ENCODE measurements at regions not wholly inside any gene's neighbourhood (a gene's known extent, or its start where the extent isn't known, plus 50 kb on each side); places are given as distances from the start of the nearest gene placed in this dataset.
"Not testable (repeated sequence)": the region's sequence is repeated elsewhere in the genome, so short reads cannot be mapped to it uniquely, and the experiment has no call there.

- H3K4me2 ChIP-seq (ENCODE audit: low read length): no peak overlapping the region
- no peaks in the 10 kb centered on the region for H3K9me3 ChIP-seq (ENCODE audit: insufficient read depth, low read length)
- peaks cover 2% of the 10 kb centered on the region for H3K4me1 ChIP-seq (ENCODE audit: low read length)
- no peaks in the 10 kb centered on the region for H3K79me2 ChIP-seq (ENCODE audit: low read length)
- no peaks in the 10 kb centered on the region for H3K36me3 ChIP-seq (replicated peaks; ENCODE audit: low read depth, low read length)
- H3K4me3 ChIP-seq (ENCODE audit: low read length): no peak overlapping the region
- no peak overlapping the region for H2AFZ ChIP-seq (ENCODE audit: low read depth, low read length)
- H3K9ac ChIP-seq (ENCODE audit: low read length): no peak overlapping the region
- no peaks in the 10 kb centered on the region for H3K27me3 ChIP-seq (ENCODE audit: low read depth, low read length)
- no peak overlapping the region for H3K27ac ChIP-seq (ENCODE audit: low read length)
- no peak for TF ChIP-seq EZH2phosphoT487 (IDR thresholded peaks at IDR 0.05; ENCODE audit: low read depth)
- no peak for TF ChIP-seq CTCF (IDR thresholded peaks at IDR 0.05; ENCODE audit: low read depth, low read length)
- no peaks in the 10 kb centered on the region for H4K20me1 ChIP-seq (ENCODE audit: insufficient read depth, low read length)
Observed at GRCh38 chr7:10476642-10477041, 497.0 kb upstream of the PHF14 start.

GRCh38 chr7:10483671-10484070, 490.0 kb upstream of the PHF14 start:
- no peak for TF ChIP-seq EZH2phosphoT487 (IDR thresholded peaks at IDR 0.05; ENCODE audit: low read depth)
- TF ChIP-seq CTCF (IDR thresholded peaks at IDR 0.05; ENCODE audit: low read depth, low read length): no peak
- Histone ChIP-seq H3K79me2 (ENCODE audit: low read length) (no peaks in the 10 kb centered on the region), H2AFZ (ENCODE audit: low read depth, low read length) (no peak overlapping the region), H3K27me3 (ENCODE audit: low read depth, low read length) (no peaks in the 10 kb centered on the region), H3K9ac (ENCODE audit: low read length) (no peak overlapping the region), H3K36me3 (replicated peaks; ENCODE audit: low read depth, low read length) (no peaks in the 10 kb centered on the region), H3K9me3 (ENCODE audit: insufficient read depth, low read length) (no peaks in the 10 kb centered on the region), H3K4me3 (ENCODE audit: low read length) (no peak overlapping the region), H4K20me1 (ENCODE audit: insufficient read depth, low read length) (no peaks in the 10 kb centered on the region), H3K27ac (ENCODE audit: low read length) (no peak overlapping the region), H3K4me1 (ENCODE audit: low read length) (peaks cover 8% of the 10 kb centered on the region; the same call in 1 of the 2 replicates), H3K4me2 (ENCODE audit: low read length) (no peak overlapping the region)

GRCh38 chr7:10484767-10485166, 488.9 kb upstream of the PHF14 start:
- no peaks in the 10 kb centered on the region for H3K36me3 ChIP-seq (replicated peaks; ENCODE audit: low read depth, low read length)
- no peaks in the 10 kb centered on the region for H4K20me1 ChIP-seq (ENCODE audit: insufficient read depth, low read length)
- no peak overlapping the region for H3K4me2 ChIP-seq (ENCODE audit: low read length)
- no peaks in the 10 kb centered on the region for H3K9me3 ChIP-seq (ENCODE audit: insufficient read depth, low read length)
- no peak overlapping the region for H3K9ac ChIP-seq (ENCODE audit: low read length)
- H2AFZ ChIP-seq (ENCODE audit: low read depth, low read length): no peak overlapping the region
- TF ChIP-seq EZH2phosphoT487 (IDR thresholded peaks at IDR 0.05; ENCODE audit: low read depth) (no peak), CTCF (IDR thresholded peaks at IDR 0.05; ENCODE audit: low read depth, low read length) (no peak)
- H3K79me2 ChIP-seq (ENCODE audit: low read length): no peaks in the 10 kb centered on the region
- H3K4me3 ChIP-seq (ENCODE audit: low read length): no peak overlapping the region
- no peak overlapping the region for H3K27ac ChIP-seq (ENCODE audit: low read length)
- H3K4me1 ChIP-seq (ENCODE audit: low read length): peaks cover 8% of the 10 kb centered on the region; the same call in 1 of the 2 replicates
- H3K27me3 ChIP-seq (ENCODE audit: low read depth, low read length): no peaks in the 10 kb centered on the region

DNA sequence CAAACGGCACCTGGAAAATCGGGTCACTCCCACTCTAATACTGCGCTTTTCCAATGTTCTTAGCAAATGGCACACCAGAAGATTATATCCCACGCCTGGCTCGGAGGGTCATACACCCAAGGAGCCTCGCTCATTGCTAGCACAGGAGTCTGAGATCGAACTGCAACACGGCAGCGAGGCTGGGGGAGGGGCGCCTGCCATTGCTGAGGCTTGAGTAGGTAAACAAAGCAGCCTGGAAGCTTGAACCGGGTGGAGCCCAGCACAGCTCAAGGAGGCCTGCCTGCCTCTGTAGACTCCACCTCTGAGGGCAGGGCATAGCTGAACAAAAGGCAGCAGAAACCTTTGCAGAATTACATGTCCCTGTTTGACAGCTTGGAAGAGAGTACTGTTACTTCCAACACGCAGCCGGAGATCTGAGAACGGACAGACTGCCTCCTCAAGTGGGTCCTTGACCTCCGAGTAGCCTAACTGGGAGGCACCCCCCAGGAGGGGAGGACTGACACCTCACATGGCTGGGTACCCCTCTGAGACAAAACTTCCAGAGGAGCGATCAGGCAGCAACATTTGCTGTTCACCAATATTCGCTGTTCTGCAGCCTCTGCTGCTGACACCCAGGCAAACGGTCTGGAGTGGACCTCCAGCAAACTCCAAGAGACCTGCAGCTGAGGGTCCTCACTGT, 472.3 kb upstream of the PHF14 start:
- H3K27me3 ChIP-seq (ENCODE audit: low read depth, low read length); H3K79me2 ChIP-seq (ENCODE audit: low read length); H3K4me2 ChIP-seq (ENCODE audit: low read length); H4K20me1 ChIP-seq (ENCODE audit: insufficient read depth, low read length); H3K4me3 ChIP-seq (ENCODE audit: low read length); H3K27ac ChIP-seq (ENCODE audit: low read length); H2AFZ ChIP-seq (ENCODE audit: low read depth, low read length); H3K9ac ChIP-seq (ENCODE audit: low read length); H3K9me3 ChIP-seq (ENCODE audit: insufficient read depth, low read length); H3K4me1 ChIP-seq (ENCODE audit: low read length); H3K36me3 ChIP-seq (replicated peaks; ENCODE audit: low read depth, low read length): not testable (repeated sequence)

Measured in OCI-LY3 (cell line).